GM12878 (cell line): ENCODE measurements at regions not wholly inside any gene's neighbourhood (a gene's known extent, or its start where the extent isn't known, plus 50 kb on each side); places are given as distances from the start of the nearest gene placed in this dataset.

Experiments used
- ATF7 ChIP-seq: fragments of 450-650 bp; IDR thresholded peaks from 2 replicates; pipeline ENCODE4 v1.6.1; 2016; ENCODE audit warnings: low read depth, mild to moderate bottlenecking
- CEBPZ ChIP-seq: fragments of 150-350 bp; IDR thresholded peaks from 2 replicates; pipeline ENCODE4 v1.6.1; 2016; ENCODE audit warnings: low read depth, low read length
- CTCF ChIP-seq, 3 experiments: IDR thresholded peaks in 2 of 3; conservative IDR thresholded peaks in 1 of 3; 2 replicates each; pipeline ENCODE4 v1.5.1; 2011; ENCODE audit warnings: low read depth in 3 of 3, low read length in 3 of 3, mild to moderate bottlenecking in 3 of 3, control low read depth in 2 of 3, moderate library complexity in 2 of 3, inconsistent platforms in 1 of 3, mixed read lengths in 1 of 3; ENCODE audit not compliant: control insufficient read depth in 2 of 3, insufficient read depth in 1 of 3; ENCODE audit errors: extremely low read depth in 1 of 3
- EP300 ChIP-seq, 2 experiments: fragments of 150-350 bp in 1 of 2; IDR thresholded peaks; 2 replicates each; pipeline ENCODE4 v1.6.1; 2011 to 2012; ENCODE audit warnings: low read depth in 2 of 2, low read length in 2 of 2, borderline replicate concordance in 1 of 2, improper control_type of control experiment in 1 of 2, inconsistent platforms in 1 of 2; ENCODE audit not compliant: control insufficient read depth in 1 of 2
- HDAC6 ChIP-seq: fragments of 200-600 bp; sonication (generic); IDR thresholded peaks from one replicate; pipeline ENCODE4 v1.8.0; 2017; ENCODE audit warnings: antibody characterized with exemption; ENCODE audit not compliant: unreplicated experiment
- NFYA ChIP-seq: IDR thresholded peaks from 2 replicates; pipeline ENCODE4 v1.6.1; 2011; ENCODE audit warnings: low read depth, mild to moderate bottlenecking, low read length, improper control_type of control experiment, borderline replicate concordance
- NR2C2 ChIP-seq: IDR thresholded peaks from 2 replicates; pipeline ENCODE4 v1.6.1; 2011; ENCODE audit warnings: borderline replicate concordance, low read depth; ENCODE audit not compliant: control insufficient read depth, insufficient read length
- POLR2AphosphoS2 ChIP-seq: IDR thresholded peaks from 2 replicates; pipeline ENCODE4 v1.6.1; 2011; ENCODE audit warnings: low read depth, mild to moderate bottlenecking, low read length, improper control_type of control experiment, moderate library complexity
- POLR2AphosphoS5 ChIP-seq: IDR thresholded peaks from 2 replicates; pipeline ENCODE4 v1.6.1; 2011; ENCODE audit warnings: mild to moderate bottlenecking, low read length, inconsistent platforms
- RAD21 ChIP-seq: IDR thresholded peaks from 2 replicates; pipeline ENCODE4 v1.6.1; 2011; ENCODE audit warnings: mild to moderate bottlenecking, low read depth, low read length, moderate library complexity; ENCODE audit not compliant: insufficient read depth
- RCOR1 ChIP-seq: conservative IDR thresholded peaks from 2 replicates; pipeline ENCODE4 v1.6.1; 2012; ENCODE audit warnings: low read depth, low read length, improper control_type of control experiment
- SRF ChIP-seq, 2 experiments: IDR thresholded peaks; 2 replicates each; pipeline ENCODE4 v1.6.1; 2011; ENCODE audit warnings: low read depth in 2 of 2, low read length in 2 of 2, mild to moderate bottlenecking in 1 of 2, moderate library complexity in 1 of 2

GRCh38 chr12:58765076-58765475, 155.2 kb downstream of the LRIG3 start:
- TF ChIP-seq CTCF (IDR thresholded peaks at IDR 0.05 in 2 of 3, conservative IDR thresholded peaks at IDR 0.05 in 1 of 3; ENCODE audit: control insufficient read depth in 2 of 3, extremely low read depth in 1 of 3, insufficient read depth in 1 of 3, low read depth in 3 of 3, low read length in 3 of 3) = no peak
- TF ChIP-seq POLR2AphosphoS2 = no peak
- TF ChIP-seq NR2C2 = no peak
- TF ChIP-seq NFYA = no peak
- no peak for TF ChIP-seq RCOR1
- TF ChIP-seq CEBPZ = no peak
- no peak for TF ChIP-seq RAD21
- no peak for TF ChIP-seq SRF (IDR thresholded peaks at IDR 0.05; ENCODE audit: low read depth in 2 of 2, low read length in 2 of 2)
- TF ChIP-seq POLR2AphosphoS5 = no peak
- TF ChIP-seq HDAC6 = no peak
- no peak for TF ChIP-seq ATF7
- no peak for TF ChIP-seq EP300 (IDR thresholded peaks at IDR 0.05; ENCODE audit: borderline replicate concordance in 1 of 2, control insufficient read depth in 1 of 2, low read depth in 2 of 2, low read length in 2 of 2)
